ENCODE measurements at regions not wholly inside any gene's neighbourhood (a gene's known extent, or its start where the extent isn't known, plus 50 kb on each side); places are given as distances from the start of the nearest gene placed in this dataset.

DNA sequence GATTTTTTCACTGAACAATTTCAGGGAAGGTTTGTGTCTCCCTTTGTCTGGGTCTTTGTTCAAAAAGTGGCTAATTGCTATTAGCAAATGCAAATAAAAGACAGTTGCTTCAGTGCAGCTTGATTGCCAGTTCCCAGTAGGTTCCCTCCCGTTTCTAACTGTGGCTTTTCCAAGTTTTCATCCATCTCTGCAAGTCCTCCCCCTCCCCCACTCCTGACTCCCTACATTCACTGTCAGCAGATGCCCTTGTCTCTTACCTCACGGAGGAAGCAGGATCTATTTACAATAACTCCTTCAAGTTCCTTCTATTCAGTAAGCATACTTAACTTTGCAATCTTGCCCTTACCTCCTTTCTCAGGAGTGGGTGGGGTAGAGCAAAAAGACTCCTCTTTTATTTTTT, 55.4 kb upstream of the SCEL start:
- DNase-seq (ENCODE audit: low read depth): no peak
- TF ChIP-seq, protein P1, sequence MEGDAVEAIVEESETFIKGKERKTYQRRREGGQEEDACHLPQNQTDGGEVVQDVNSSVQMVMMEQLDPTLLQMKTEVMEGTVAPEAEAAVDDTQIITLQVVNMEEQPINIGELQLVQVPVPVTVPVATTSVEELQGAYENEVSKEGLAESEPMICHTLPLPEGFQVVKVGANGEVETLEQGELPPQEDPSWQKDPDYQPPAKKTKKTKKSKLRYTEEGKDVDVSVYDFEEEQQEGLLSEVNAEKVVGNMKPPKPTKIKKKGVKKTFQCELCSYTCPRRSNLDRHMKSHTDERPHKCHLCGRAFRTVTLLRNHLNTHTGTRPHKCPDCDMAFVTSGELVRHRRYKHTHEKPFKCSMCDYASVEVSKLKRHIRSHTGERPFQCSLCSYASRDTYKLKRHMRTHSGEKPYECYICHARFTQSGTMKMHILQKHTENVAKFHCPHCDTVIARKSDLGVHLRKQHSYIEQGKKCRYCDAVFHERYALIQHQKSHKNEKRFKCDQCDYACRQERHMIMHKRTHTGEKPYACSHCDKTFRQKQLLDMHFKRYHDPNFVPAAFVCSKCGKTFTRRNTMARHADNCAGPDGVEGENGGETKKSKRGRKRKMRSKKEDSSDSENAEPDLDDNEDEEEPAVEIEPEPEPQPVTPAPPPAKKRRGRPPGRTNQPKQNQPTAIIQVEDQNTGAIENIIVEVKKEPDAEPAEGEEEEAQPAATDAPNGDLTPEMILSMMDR (IDR thresholded peaks at IDR 0.05; ENCODE audit: low read depth, low read length): no peak
- TF ChIP-seq POLR2A (IDR thresholded peaks at IDR 0.05; ENCODE audit: extremely low read depth, insufficient read length) (no peak), MYC (IDR thresholded peaks at IDR 0.05; ENCODE audit: low read depth, low read length) (no peak)
- TF ChIP-seq, protein P2, sequence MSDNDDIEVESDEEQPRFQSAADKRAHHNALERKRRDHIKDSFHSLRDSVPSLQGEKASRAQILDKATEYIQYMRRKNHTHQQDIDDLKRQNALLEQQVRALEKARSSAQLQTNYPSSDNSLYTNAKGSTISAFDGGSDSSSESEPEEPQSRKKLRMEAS (IDR thresholded peaks at IDR 0.05; ENCODE audit: low read depth, low read length): no peak

DNA sequence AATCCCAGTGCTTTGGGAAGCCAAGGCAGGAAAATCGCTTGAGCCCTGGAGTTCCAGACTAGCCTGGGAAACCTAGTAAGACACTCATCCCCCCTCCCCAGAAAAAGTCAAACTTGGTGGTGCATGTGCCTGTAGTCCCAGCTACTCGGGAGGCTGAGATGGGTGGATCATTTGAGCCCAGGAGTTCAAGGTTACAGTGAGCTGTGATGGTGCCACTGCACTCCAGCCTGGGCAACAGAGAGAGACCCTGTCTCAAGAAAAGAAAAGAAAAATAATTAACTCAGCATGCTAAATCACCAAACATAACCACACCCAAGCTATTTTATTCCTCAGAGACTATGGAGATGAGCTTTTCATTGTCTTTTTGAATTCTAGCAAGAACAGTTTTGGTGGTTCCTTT, 56.2 kb upstream of the SCEL start:
- no peak overlapping the region for H3K4me3 ChIP-seq (ENCODE audit: low read depth, low read length)
- DNase-seq (ENCODE audit: low read depth): no peak
- TF ChIP-seq, protein P1 (IDR thresholded peaks at IDR 0.05; ENCODE audit: low read depth, low read length): no peak
- TF ChIP-seq MYC (IDR thresholded peaks at IDR 0.05; ENCODE audit: low read depth, low read length) (no peak), POLR2A (IDR thresholded peaks at IDR 0.05; ENCODE audit: extremely low read depth, insufficient read length) (no peak)
- TF ChIP-seq, protein P2 (IDR thresholded peaks at IDR 0.05; ENCODE audit: low read depth, low read length): no peak

More for the DNA sequence above, 55.4 kb upstream of the SCEL start:
- H3K4me3 ChIP-seq (ENCODE audit: low read depth, low read length): no peak overlapping the region

DNA sequence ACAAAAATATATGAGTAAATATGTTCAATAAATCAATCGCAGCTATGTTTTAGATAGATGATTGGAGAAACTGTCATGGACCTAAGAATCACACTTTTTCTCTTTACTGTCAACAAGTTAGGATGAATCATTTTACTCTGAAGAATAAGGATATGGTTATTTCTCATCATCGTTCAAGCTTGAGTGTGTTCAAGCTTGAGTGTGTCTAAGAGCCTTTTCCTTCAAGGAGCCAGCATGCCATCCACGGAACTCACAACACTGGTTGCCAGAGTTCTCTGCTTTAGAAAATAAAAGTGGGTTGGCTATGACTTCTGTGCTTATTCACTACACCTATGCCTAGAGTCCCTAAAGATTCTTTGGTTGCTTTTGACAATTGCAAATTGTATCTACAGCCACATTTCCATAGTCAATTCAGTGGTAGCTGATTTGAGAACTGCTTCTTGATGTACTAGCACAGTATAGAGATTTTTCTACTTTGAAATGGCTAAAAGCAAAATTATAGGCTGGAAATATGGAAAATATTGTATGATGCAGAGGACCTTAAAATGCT, 58.1 kb upstream of the SCEL start:
- TF ChIP-seq, protein P2 (IDR thresholded peaks at IDR 0.05; ENCODE audit: low read depth, low read length): no peak
- TF ChIP-seq POLR2A (IDR thresholded peaks at IDR 0.05; ENCODE audit: extremely low read depth, insufficient read length) (no peak), MYC (IDR thresholded peaks at IDR 0.05; ENCODE audit: low read depth, low read length) (no peak)
- TF ChIP-seq, protein P1 (IDR thresholded peaks at IDR 0.05; ENCODE audit: low read depth, low read length): no peak
- no peak overlapping the region for H3K4me3 ChIP-seq (ENCODE audit: low read depth, low read length)
- DNase-seq (ENCODE audit: low read depth): no peak

DNA sequence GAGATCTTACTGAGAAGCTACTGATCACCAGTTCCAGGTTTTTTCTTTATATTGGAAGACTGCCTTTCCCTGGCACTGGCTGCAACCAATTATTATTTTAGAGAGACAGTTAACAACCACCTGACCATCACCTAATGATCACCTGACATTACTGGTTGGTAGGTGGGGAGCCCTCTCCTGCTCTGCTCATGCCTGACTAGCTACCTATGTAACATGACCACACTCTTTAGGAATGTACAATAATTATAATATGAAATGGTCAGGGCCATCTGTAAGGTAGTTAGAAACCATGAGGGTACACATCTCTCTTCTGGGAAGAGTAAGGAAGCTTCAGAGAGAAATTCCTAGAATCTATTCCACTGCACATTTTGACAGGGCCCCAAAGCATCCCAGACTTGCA, 59.0 kb upstream of the SCEL start:
- TF ChIP-seq, protein P2 (IDR thresholded peaks at IDR 0.05; ENCODE audit: low read depth, low read length): no peak
- no peak for TF ChIP-seq MYC (IDR thresholded peaks at IDR 0.05; ENCODE audit: low read depth, low read length)
- TF ChIP-seq POLR2A (IDR thresholded peaks at IDR 0.05; ENCODE audit: extremely low read depth, insufficient read length): no peak
- TF ChIP-seq, protein P1 (IDR thresholded peaks at IDR 0.05; ENCODE audit: low read depth, low read length): no peak
- DNase-seq (ENCODE audit: low read depth): no peak
- H3K4me3 ChIP-seq (ENCODE audit: low read depth, low read length): no peak overlapping the region

DNA sequence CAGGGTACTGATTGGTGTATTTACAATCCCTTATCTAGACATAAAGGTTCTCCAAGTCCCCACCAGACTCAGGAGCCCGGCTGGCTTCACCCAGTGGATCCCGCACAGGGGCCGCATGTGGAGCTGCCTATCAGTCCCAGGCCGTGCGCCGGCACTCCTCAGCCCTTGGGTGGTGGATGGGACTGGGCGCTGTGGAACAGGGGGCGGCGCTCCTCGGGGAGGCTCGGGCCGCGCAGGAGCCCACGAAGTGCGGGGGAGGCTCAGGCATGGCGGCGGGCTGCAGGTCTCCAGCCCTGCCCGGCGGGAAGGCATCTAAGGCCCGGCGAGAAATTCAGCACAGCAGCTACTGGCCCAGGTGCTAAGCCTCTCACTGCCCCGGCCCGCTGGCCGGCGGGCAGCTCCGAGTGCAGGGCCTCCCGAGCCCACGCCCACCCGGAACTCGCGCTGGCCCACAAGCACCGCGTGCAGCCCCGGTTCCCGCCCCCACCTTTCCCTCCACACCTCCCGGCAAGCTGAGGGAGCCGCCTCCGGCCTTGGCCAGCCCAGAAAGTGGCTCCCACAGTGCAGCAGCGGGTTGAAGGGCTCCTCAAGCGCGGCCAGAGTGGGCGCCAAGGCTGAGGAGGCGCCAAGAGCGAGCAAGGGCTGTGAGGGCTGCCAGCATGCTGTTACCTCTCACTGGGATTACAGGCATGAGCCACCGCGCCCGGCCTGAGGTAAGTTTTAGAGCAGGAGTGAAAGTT, 60.0 kb upstream of the SCEL start:
- DNase-seq (ENCODE audit: low read depth): no peak
- H3K4me3 ChIP-seq (ENCODE audit: low read depth, low read length): no peak overlapping the region
- TF ChIP-seq, protein P1 (IDR thresholded peaks at IDR 0.05; ENCODE audit: low read depth, low read length): no peak
- no peak for TF ChIP-seq MYC (IDR thresholded peaks at IDR 0.05; ENCODE audit: low read depth, low read length)
- TF ChIP-seq POLR2A (IDR thresholded peaks at IDR 0.05; ENCODE audit: extremely low read depth, insufficient read length): no peak
- TF ChIP-seq, protein P2 (IDR thresholded peaks at IDR 0.05; ENCODE audit: low read depth, low read length): no peak
